ENCODE measurements at regions not wholly inside any gene's neighbourhood (a gene's known extent, or its start where the extent isn't known, plus 50 kb on each side); places are given as distances from the start of the nearest gene placed in this dataset.

GRCh38 chr13:65035302-65035701 lies 2194.8 kb downstream of the PCDH9 start:
- no peak for TF ChIP-seq CTCF (IDR thresholded peaks at IDR 0.05)
- Mint-ChIP-seq H3K27me3 (no peaks in the 10 kb centered on the region), H3K4me1 (ENCODE audit: low read depth) (no peaks in the 10 kb centered on the region), H3K36me3 (ENCODE audit: low read depth) (no peaks in the 10 kb centered on the region), H3K9me3 (peaks cover 8% of the 10 kb centered on the region), H3K4me3 (no peak overlapping the region), H3K27ac (no peak overlapping the region)
- Histone ChIP-seq H3K4me3 (ENCODE audit: low read length) (no peak overlapping the region), H3K27ac (ENCODE audit: low read depth in 1 of 2, low read length in 2 of 2) (no peak overlapping the region), H3K9me3 (ENCODE audit: control insufficient read depth in 1 of 2, insufficient read depth in 1 of 2, low read length in 2 of 2) (peaks cover 0 to 15% of the 10 kb centered on the region in 2 experiments), H3K4me1 (ENCODE audit: insufficient read depth, low read length) (no peaks in the 10 kb centered on the region), H3K36me3 (ENCODE audit: insufficient read depth, low read length) (no peaks in the 10 kb centered on the region), H3K27me3 (ENCODE audit: control insufficient read depth in 1 of 2, insufficient read depth in 2 of 2, low read length in 2 of 2) (no peaks in the 10 kb centered on the region)
- CTCF ChIA-PET: no interaction called here
- ATAC-seq (ENCODE audit: poor library complexity) (no peak), DNase-seq (no peak)
- POLR2A ChIA-PET: no interaction called here
- intact Hi-C loops (cut with DNase I, micrococcal nuclease): no loop called here

DNA sequence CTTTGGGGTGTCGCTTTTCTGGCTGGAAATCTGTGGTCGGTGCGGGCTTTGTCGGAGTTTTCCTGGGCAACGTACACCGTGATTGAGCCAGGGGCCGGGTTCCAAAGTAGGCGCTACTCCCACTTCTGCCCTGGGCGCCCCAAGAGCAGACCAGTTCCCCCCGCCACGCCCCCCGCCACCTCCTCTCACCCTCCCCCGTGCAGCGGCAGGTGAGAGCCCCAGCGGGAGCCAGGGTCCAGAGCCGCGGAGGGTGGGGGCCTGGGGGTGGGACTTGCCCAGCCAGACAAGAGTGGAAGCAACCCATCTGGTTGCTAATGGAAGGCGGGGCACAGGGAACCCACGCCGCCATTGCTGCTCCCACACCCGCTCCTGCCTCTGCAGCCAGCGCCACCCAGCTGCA lies 2195.9 kb downstream of the PCDH9 start:
- H3K9me3 Mint-ChIP-seq: peaks cover 11% of the 10 kb centered on the region
- Histone ChIP-seq H3K27me3 (ENCODE audit: control insufficient read depth in 1 of 2, insufficient read depth in 2 of 2, low read length in 2 of 2) (no peaks in the 10 kb centered on the region), H3K4me1 (ENCODE audit: insufficient read depth, low read length) (no peaks in the 10 kb centered on the region), H3K27ac (ENCODE audit: low read depth in 1 of 2, low read length in 2 of 2) (no peak overlapping the region), H3K36me3 (ENCODE audit: insufficient read depth, low read length) (no peaks in the 10 kb centered on the region), H3K4me3 (ENCODE audit: low read length) (no peak overlapping the region), H3K9me3 (ENCODE audit: control insufficient read depth in 1 of 2, insufficient read depth in 1 of 2, low read length in 2 of 2) (peaks cover 0 to 15% of the 10 kb centered on the region in 2 experiments)
- no peaks in the 10 kb centered on the region for H3K4me1 Mint-ChIP-seq (ENCODE audit: low read depth)
- ATAC-seq (ENCODE audit: poor library complexity): no peak
- POLR2A ChIA-PET: no interaction called here
- intact Hi-C loops (cut with DNase I, micrococcal nuclease): no loop called here
- no peak overlapping the region for H3K4me3 Mint-ChIP-seq
- H3K36me3 Mint-ChIP-seq (ENCODE audit: low read depth): no peaks in the 10 kb centered on the region
- CTCF ChIA-PET: no interaction called here
- no peak for TF ChIP-seq CTCF (IDR thresholded peaks at IDR 0.05)
- H3K27ac Mint-ChIP-seq: no peak overlapping the region
- no peaks in the 10 kb centered on the region for H3K27me3 Mint-ChIP-seq
- peak in 1 of 14 experiments; percentile 3 for DNase-seq

DNA sequence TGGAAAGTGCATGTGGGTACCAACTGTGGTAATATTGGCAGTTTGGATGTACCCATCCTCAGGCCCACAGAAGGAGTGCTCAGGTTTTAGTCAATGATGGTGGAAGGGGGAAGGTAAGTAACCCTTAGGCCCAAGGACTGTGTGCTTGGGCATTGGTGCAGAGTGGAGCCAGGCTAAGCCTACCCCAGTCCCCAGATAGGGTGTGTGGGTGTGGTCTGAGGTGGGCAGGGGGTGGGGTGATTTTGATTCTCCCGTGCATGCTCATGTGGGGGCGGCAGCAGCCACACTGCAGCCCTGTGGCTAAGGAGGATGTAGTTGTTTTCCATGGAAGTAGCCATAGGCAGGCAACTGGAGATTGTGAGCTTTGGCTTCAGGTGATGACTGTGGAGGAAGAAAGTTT lies 2197.3 kb downstream of the PCDH9 start:
- ATAC-seq (ENCODE audit: poor library complexity): no peak

More for the DNA sequence above, 2197.3 kb downstream of the PCDH9 start:
- Histone ChIP-seq H3K27ac (ENCODE audit: low read depth in 1 of 2, low read length in 2 of 2) (no peak overlapping the region), H3K36me3 (ENCODE audit: insufficient read depth, low read length) (no peaks in the 10 kb centered on the region), H3K27me3 (ENCODE audit: control insufficient read depth in 1 of 2, insufficient read depth in 2 of 2, low read length in 2 of 2) (no peaks in the 10 kb centered on the region), H3K4me3 (ENCODE audit: low read length) (no peak overlapping the region), H3K9me3 (ENCODE audit: control insufficient read depth in 1 of 2, insufficient read depth in 1 of 2, low read length in 2 of 2) (peaks cover 0 to 13% of the 10 kb centered on the region in 2 experiments), H3K4me1 (ENCODE audit: insufficient read depth, low read length) (no peaks in the 10 kb centered on the region)
- no peak overlapping the region for H3K4me3 Mint-ChIP-seq
- CTCF ChIA-PET: no interaction called here
- H3K9me3 Mint-ChIP-seq: peaks cover 11% of the 10 kb centered on the region
- POLR2A ChIA-PET: no interaction called here
- H3K27ac Mint-ChIP-seq: no peak overlapping the region
- no peak for TF ChIP-seq CTCF (IDR thresholded peaks at IDR 0.05)
- intact Hi-C loops (cut with DNase I, micrococcal nuclease): no loop called here
- DNase-seq: no peak
- H3K4me1 Mint-ChIP-seq (ENCODE audit: low read depth): no peaks in the 10 kb centered on the region
- H3K27me3 Mint-ChIP-seq: no peaks in the 10 kb centered on the region
- no peaks in the 10 kb centered on the region for H3K36me3 Mint-ChIP-seq (ENCODE audit: low read depth)
